DOHH2 (cell line): ENCODE measurements at regions not wholly inside any gene's neighbourhood (a gene's known extent, or its start where the extent isn't known, plus 50 kb on each side); places are given as distances from the start of the nearest gene placed in this dataset.

Source experiments
- EZH2phosphoT487 ChIP-seq: fragments of 200-600 bp; sonication (generic); IDR thresholded peaks from 2 replicates; pipeline ENCODE4 v1.6.1; 2017; ENCODE audit warnings: borderline replicate concordance, mild to moderate bottlenecking, antibody characterized with exemption, low read length, moderate library complexity, mixed read lengths
- TF ChIP-seq, protein P1 (sequence below): fragments of 200-600 bp; sonication (generic); IDR thresholded peaks from one replicate; pipeline ENCODE4 v1.5.1; 2014; ENCODE audit warnings: antibody characterized with exemption, mild to moderate bottlenecking, low read depth, low read length; ENCODE audit not compliant: poor library complexity, severe bottlenecking

DNA sequence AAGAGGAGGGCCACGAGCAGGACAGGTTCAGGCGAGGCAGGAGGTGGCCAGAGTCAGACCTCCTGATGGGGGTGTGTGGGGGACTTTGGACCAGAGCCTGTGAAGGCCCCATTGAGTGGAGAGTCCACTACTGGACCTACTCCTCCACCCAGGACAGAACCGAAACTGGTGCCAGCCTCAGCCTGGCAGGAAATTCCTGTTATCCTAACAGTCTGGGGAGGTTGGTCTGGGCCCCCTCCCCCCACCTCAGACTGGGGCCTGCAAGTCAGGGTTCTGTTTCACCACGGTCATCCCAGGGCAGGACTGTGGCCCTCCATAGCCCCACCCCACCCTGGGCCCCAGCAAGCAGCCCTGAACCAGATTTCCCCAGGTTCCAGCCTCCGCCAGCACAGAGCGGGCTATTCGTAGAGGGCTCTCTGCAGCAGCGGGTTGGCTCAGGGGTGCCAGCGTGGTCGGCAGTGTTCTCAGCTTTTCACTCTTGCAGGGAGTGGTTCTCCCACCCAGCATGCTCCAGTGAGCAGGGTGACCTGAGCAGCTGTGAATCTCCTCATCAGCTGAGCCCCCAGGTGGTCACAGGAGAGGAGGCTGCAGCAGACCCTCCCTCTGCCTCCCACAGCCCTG lies 217.3 kb downstream of the TBC1D2B start:
- TF ChIP-seq, protein P1, sequence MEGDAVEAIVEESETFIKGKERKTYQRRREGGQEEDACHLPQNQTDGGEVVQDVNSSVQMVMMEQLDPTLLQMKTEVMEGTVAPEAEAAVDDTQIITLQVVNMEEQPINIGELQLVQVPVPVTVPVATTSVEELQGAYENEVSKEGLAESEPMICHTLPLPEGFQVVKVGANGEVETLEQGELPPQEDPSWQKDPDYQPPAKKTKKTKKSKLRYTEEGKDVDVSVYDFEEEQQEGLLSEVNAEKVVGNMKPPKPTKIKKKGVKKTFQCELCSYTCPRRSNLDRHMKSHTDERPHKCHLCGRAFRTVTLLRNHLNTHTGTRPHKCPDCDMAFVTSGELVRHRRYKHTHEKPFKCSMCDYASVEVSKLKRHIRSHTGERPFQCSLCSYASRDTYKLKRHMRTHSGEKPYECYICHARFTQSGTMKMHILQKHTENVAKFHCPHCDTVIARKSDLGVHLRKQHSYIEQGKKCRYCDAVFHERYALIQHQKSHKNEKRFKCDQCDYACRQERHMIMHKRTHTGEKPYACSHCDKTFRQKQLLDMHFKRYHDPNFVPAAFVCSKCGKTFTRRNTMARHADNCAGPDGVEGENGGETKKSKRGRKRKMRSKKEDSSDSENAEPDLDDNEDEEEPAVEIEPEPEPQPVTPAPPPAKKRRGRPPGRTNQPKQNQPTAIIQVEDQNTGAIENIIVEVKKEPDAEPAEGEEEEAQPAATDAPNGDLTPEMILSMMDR, result no peak
- no peak for TF ChIP-seq EZH2phosphoT487
